Upper lobe of right lung (tissue), 1 donor: ENCODE measurements at regions not wholly inside any gene's neighbourhood (a gene's known extent, or its start where the extent isn't known, plus 50 kb on each side); places are given as distances from the start of the nearest gene placed in this dataset.

Experiments
- ATAC-seq: fragments of 200-7000 bp; cut with Tn5 transposase; one replicate; pipeline ENCODE4 v1.9.1; 2020; ENCODE audit warnings: mild to moderate bottlenecking, moderate library complexity
- DNase-seq: peaks from one replicate; pipeline ENCODE4 v3.0.0-alpha.2; 2020
- H3K27ac ChIP-seq: fragments of 200-600 bp; one replicate; pipeline ENCODE4 v1.8.0; 2022
- H3K27me3 ChIP-seq: fragments of 200-600 bp; one replicate; pipeline ENCODE4 v1.8.0; 2022; ENCODE audit warnings: mild to moderate bottlenecking
- H3K36me3 ChIP-seq: fragments of 200-600 bp; one replicate; pipeline ENCODE4 v1.8.0; 2022
- H3K4me1 ChIP-seq: fragments of 200-600 bp; one replicate; pipeline ENCODE4 v1.8.0; 2022
- H3K4me3 ChIP-seq: fragments of 200-600 bp; one replicate; pipeline ENCODE4 v1.8.0; 2022; ENCODE audit warnings: mild to moderate bottlenecking
- H3K9me3 ChIP-seq: fragments of 200-600 bp; one replicate; pipeline ENCODE4 v1.8.0; 2022
- intact Hi-C: fragments of 100-400 bp; cut with DNase I; formaldehyde crosslinking; loops from one replicate; pipeline ENCODE4 v1.11.0; 2022
- TF ChIP-seq, protein P1 (sequence below): fragments of 200-600 bp; IDR thresholded peaks from one replicate; pipeline ENCODE4 v1.8.0; 2022; ENCODE audit warnings: antibody characterized with exemption
- donor health status: DM: no; HTN: yes; CAD: no; lungs with severe emphysema.

DNA sequence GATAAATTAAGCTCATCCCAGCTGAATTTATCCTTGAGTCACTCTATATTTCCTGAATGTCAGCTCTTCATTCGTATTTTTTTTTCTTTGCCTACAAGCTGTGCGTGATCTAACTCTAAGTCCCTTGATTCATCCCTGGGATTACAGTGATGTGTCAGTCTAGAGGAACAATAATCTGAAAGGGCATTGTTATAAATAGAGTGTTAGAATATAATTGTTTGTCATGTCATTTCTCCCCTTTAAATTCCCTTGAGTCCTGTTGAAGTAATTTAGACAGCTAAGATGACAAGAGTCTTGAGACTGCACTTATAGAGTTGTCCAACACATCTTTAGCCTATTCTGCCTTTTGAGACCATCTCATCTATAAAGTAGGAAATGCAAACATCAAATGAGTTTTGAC lies 621.8 kb downstream of the ZIC1 start:
- ATAC-seq = no peak
- intact Hi-C loops = no loop called here
- no peaks in the 10 kb centered on the region for H3K9me3 ChIP-seq
- TF ChIP-seq, protein P1, sequence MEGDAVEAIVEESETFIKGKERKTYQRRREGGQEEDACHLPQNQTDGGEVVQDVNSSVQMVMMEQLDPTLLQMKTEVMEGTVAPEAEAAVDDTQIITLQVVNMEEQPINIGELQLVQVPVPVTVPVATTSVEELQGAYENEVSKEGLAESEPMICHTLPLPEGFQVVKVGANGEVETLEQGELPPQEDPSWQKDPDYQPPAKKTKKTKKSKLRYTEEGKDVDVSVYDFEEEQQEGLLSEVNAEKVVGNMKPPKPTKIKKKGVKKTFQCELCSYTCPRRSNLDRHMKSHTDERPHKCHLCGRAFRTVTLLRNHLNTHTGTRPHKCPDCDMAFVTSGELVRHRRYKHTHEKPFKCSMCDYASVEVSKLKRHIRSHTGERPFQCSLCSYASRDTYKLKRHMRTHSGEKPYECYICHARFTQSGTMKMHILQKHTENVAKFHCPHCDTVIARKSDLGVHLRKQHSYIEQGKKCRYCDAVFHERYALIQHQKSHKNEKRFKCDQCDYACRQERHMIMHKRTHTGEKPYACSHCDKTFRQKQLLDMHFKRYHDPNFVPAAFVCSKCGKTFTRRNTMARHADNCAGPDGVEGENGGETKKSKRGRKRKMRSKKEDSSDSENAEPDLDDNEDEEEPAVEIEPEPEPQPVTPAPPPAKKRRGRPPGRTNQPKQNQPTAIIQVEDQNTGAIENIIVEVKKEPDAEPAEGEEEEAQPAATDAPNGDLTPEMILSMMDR = no peak
- H3K4me1 ChIP-seq = no peaks in the 10 kb centered on the region
- H3K27me3 ChIP-seq = no peaks in the 10 kb centered on the region
- DNase-seq = no peak
- H3K4me3 ChIP-seq = no peak overlapping the region
- no peak overlapping the region for H3K27ac ChIP-seq
- no peaks in the 10 kb centered on the region for H3K36me3 ChIP-seq

DNA sequence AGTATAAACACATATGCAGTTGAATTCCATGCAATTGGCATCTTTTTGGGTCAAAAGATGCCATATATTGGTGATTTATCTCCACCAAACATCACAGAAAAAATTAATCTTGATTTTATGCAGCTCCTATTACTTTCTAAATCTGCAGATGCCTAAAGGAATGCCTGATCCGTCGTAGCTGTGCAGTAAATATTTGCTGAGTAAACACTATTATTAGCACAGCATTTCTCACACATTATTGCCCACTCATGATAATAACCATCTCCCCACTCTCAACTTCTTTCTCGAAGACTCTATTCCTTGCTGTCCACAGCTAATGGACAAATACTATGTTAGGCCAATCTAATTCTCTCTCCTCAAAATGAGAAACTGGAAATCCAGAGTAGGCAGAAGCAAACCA lies 625.2 kb downstream of the ZIC1 start:
- no peaks in the 10 kb centered on the region for H3K27me3 ChIP-seq
- no peaks in the 10 kb centered on the region for H3K36me3 ChIP-seq
- TF ChIP-seq, protein P1 = no peak
- no peak overlapping the region for H3K4me3 ChIP-seq
- no peak overlapping the region for H3K27ac ChIP-seq
- no peaks in the 10 kb centered on the region for H3K9me3 ChIP-seq
- intact Hi-C loops = no loop called here
- ATAC-seq (no peak), DNase-seq (no peak)
- H3K4me1 ChIP-seq = no peaks in the 10 kb centered on the region

DNA sequence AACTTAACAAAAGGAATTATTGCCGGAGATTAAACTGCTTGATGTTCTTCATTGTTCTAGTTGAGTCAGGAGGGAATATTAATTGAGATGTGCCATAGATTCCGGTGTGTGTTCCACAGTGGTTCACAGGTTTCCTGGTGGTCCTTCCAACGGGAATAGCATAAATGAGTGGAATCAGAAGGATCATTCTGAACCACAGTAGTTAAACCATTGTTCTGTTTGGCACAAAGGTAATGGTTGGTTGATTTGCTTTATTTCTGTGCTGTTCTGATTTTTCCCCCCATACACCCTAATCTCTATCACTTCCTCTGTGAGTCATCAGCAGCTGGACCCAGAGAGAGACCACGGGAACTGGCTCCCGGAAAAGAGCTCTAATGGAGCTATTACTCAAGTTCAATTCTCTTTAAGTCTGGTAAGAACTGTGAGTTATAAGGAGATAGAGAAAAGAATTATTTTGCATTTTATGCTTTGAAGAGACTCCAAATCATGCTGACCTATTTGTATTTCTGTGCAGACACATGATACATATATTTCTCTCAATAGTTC lies 627.2 kb downstream of the ZIC1 start:
- no peaks in the 10 kb centered on the region for H3K4me1 ChIP-seq
- intact Hi-C loops = no loop called here
- no peak for ATAC-seq
- TF ChIP-seq, protein P1 = no peak
- no peaks in the 10 kb centered on the region for H3K9me3 ChIP-seq
- H3K27ac ChIP-seq = no peak overlapping the region
- no peak for DNase-seq
- H3K27me3 ChIP-seq = no peaks in the 10 kb centered on the region
- no peaks in the 10 kb centered on the region for H3K36me3 ChIP-seq
- no peak overlapping the region for H3K4me3 ChIP-seq

GRCh38 chr3:148042663-148043445 lies 633.7 kb downstream of the ZIC1 start:
- H3K27ac ChIP-seq = no peak overlapping the region
- intact Hi-C loops = no loop called here
- H3K9me3 ChIP-seq = no peaks in the 10 kb centered on the region
- H3K36me3 ChIP-seq = no peaks in the 10 kb centered on the region
- TF ChIP-seq, protein P1 = no peak
- no peaks in the 10 kb centered on the region for H3K4me1 ChIP-seq
- DNase-seq (no peak), ATAC-seq (no peak)
- H3K27me3 ChIP-seq = no peaks in the 10 kb centered on the region
- no peak overlapping the region for H3K4me3 ChIP-seq

- Histone ChIP-seq H3K27ac (no peak overlapping the region), H3K27me3 (no peaks in the 10 kb centered on the region), H3K4me1 (no peaks in the 10 kb centered on the region), H3K36me3 (no peaks in the 10 kb centered on the region), H3K9me3 (no peaks in the 10 kb centered on the region), H3K4me3 (no peak overlapping the region)
- TF ChIP-seq, protein P1 = no peak
- intact Hi-C loops = no loop called here
- no peak for ATAC-seq
- DNase-seq = no peak
Measured at GRCh38 chr3:148044151-148044550, 635.0 kb downstream of the ZIC1 start.
